Limb (tissue), 2 donors: ENCODE measurements at regions not wholly inside any gene's neighbourhood (a gene's known extent, or its start where the extent isn't known, plus 50 kb on each side); places are given as distances from the start of the nearest gene placed in this dataset.
A peak's percentile ranks its signal among the peaks of the same experiment; 100 is the strongest.

Experiments used
- DNase-seq, 2 donors: peaks; one replicate each; pipeline ENCODE4 v3.0.0-alpha.2; 2016; ENCODE audit errors: extremely low spot score in 2 of 2

- DNase-seq: peak; percentile 65 to 77
Observed at GRCh38 chr10:29857843-29858701, 201.3 kb downstream of the JCAD start.

GRCh38 chr10:29856295-29856694 lies 203.1 kb downstream of the JCAD start:
- no peak for DNase-seq

GRCh38 chr10:29853913-29854312 lies 205.5 kb downstream of the JCAD start:
- no peak for DNase-seq

GRCh38 chr10:29851241-29851640 lies 208.1 kb downstream of the JCAD start:
- no peak for DNase-seq

- no peak for DNase-seq
Observed at GRCh38 chr10:29850371-29850770, 209.0 kb downstream of the JCAD start.

GRCh38 chr10:29849886-29850285 lies 209.5 kb downstream of the JCAD start:
- no peak for DNase-seq

- peak in 1 of 2 donors; percentile 60 for DNase-seq
Observed at GRCh38 chr10:29849126-29849833, 210.1 kb downstream of the JCAD start.

GRCh38 chr10:29846881-29847280 lies 212.1 kb upstream of the SVIL start:
- no peak for DNase-seq

- DNase-seq: no peak
Observed at GRCh38 chr10:29845166-29845565, 210.4 kb upstream of the SVIL start.

- DNase-seq: no peak
Observed at GRCh38 chr10:29843143-29843542, 208.4 kb upstream of the SVIL start.

- peak; percentile 78 to 83 for DNase-seq
Observed at GRCh38 chr10:29841724-29842649, 207.2 kb upstream of the SVIL start.

- no peak for DNase-seq
Observed at GRCh38 chr10:29840516-29841276, 205.9 kb upstream of the SVIL start.

GRCh38 chr10:29839826-29840515 lies 205.2 kb upstream of the SVIL start:
- no peak for DNase-seq

GRCh38 chr10:29838539-29838938 lies 203.8 kb upstream of the SVIL start:
- DNase-seq: no peak

- no peak for DNase-seq
Observed at GRCh38 chr10:29837586-29837985, 202.8 kb upstream of the SVIL start.

- no peak for DNase-seq
Observed at GRCh38 chr10:29836396-29836795, 201.6 kb upstream of the SVIL start.

GRCh38 chr10:29835055-29835454 lies 200.3 kb upstream of the SVIL start:
- peak in 1 of 2 donors; percentile 51 for DNase-seq

- DNase-seq: no peak
Observed at GRCh38 chr10:29830531-29831512, 196.1 kb upstream of the SVIL start.

GRCh38 chr10:29829776-29830175 lies 195.0 kb upstream of the SVIL start:
- no peak for DNase-seq
